CD14-positive monocyte (primary cell): ENCODE measurements at regions not wholly inside any gene's neighbourhood (a gene's known extent, or its start where the extent isn't known, plus 50 kb on each side); places are given as distances from the start of the nearest gene placed in this dataset.
"Not testable (repeated sequence)": the region's sequence is repeated elsewhere in the genome, so short reads cannot be mapped to it uniquely, and the experiment has no call there.

Experiments used
- DNase-seq, 3 donors: peaks; one replicate each; pipeline ENCODE4 v3.0.0-alpha.2; 2011 to 2022
- H2AFZ ChIP-seq: 2 replicates; pipeline ENCODE4 v1.6.0; 2012; ENCODE audit warnings: mild to moderate bottlenecking, low read depth, low read length, inconsistent platforms; ENCODE audit not compliant: insufficient read depth, poor library complexity, severe bottlenecking
- H3K27ac ChIP-seq, 2 donors: 1 replicate in 1 of 2; 2 replicates in 1 of 2; pipeline ENCODE4 v1.5.1; 2012 to 2013; ENCODE audit warnings: low read length in 2 of 2, control low read depth in 1 of 2, inconsistent platforms in 1 of 2, low read depth in 1 of 2, mild to moderate bottlenecking in 1 of 2
- H3K27me3 ChIP-seq, 2 donors: one replicate each; pipeline versions ENCODE4 v1.6.0 to v1.6.1; 2011 to 2013; ENCODE audit warnings: low read length in 2 of 2; ENCODE audit not compliant: control insufficient read depth in 2 of 2, insufficient read depth in 2 of 2
- H3K36me3 ChIP-seq, 2 donors: replicated peaks in 1 of 2; 1 replicate in 1 of 2; 2 replicates in 1 of 2; pipeline versions ENCODE4 v1.5.1 to v1.6.1; 2012 to 2013; ENCODE audit warnings: low read length in 2 of 2, control low read depth in 1 of 2, inconsistent platforms in 1 of 2, mild to moderate bottlenecking in 1 of 2; ENCODE audit not compliant: insufficient read depth in 2 of 2, control insufficient read depth in 1 of 2
- H3K4me1 ChIP-seq, 2 donors: 1 replicate in 1 of 2; 2 replicates in 1 of 2; pipeline versions ENCODE4 v1.5.1 to v1.6.1; 2012 to 2013; ENCODE audit warnings: low read length in 2 of 2, control low read depth in 1 of 2, inconsistent platforms in 1 of 2, mild to moderate bottlenecking in 1 of 2, moderate library complexity in 1 of 2; ENCODE audit not compliant: insufficient read depth in 2 of 2, control insufficient read depth in 1 of 2
- H3K4me2 ChIP-seq: replicated peaks from 2 replicates; pipeline ENCODE3; 2012; ENCODE audit warnings: low read length, moderate library complexity, mild to moderate bottlenecking; ENCODE audit not compliant: poor library complexity, severe bottlenecking; ENCODE audit errors: extremely low read depth
- H3K4me3 ChIP-seq, 3 experiments: fragments of 200-600 bp in 1 of 3; sonication (generic) in 1 of 3; replicated peaks in 1 of 3; 1 replicate in 2 of 3; 2 replicates in 1 of 3; pipeline ENCODE4 v1.5.1; 2011 to 2013; ENCODE audit warnings: low read length in 3 of 3, mild to moderate bottlenecking in 3 of 3, control low read depth in 2 of 3, low read depth in 2 of 3, inconsistent platforms in 1 of 3, moderate library complexity in 1 of 3
- H3K79me2 ChIP-seq: 2 replicates; pipeline ENCODE4 v1.6.0; 2012; ENCODE audit warnings: mild to moderate bottlenecking, control low read depth, inconsistent platforms, low read length, moderate library complexity; ENCODE audit not compliant: insufficient read depth
- H3K9ac ChIP-seq: 2 replicates; pipeline ENCODE4 v1.6.0; 2017; ENCODE audit warnings: low read length, mild to moderate bottlenecking; ENCODE audit not compliant: insufficient read depth, poor library complexity, severe bottlenecking
- H3K9me3 ChIP-seq, 2 donors: replicated peaks in 1 of 2; 1 replicate in 1 of 2; 2 replicates in 1 of 2; pipeline versions ENCODE4 v1.5.1 to v1.6.1; 2012 to 2013; ENCODE audit warnings: low read length in 2 of 2, control low read depth in 1 of 2; ENCODE audit not compliant: control insufficient read depth in 1 of 2, insufficient read depth in 1 of 2
- H4K20me1 ChIP-seq: 2 replicates; pipeline ENCODE4 v1.6.0; 2012; ENCODE audit warnings: mild to moderate bottlenecking, low read length, control low read depth, moderate library complexity; ENCODE audit not compliant: insufficient read depth
- H3K27ac Mint-ChIP-seq, 7 donors: one replicate each; pipeline ENCODE4 v1.8.0; 2020; ENCODE audit warnings: mild to moderate bottlenecking in 7 of 7, mixed read lengths in 7 of 7, moderate library complexity in 6 of 7, inconsistent platforms in 2 of 7
- H3K27me3 Mint-ChIP-seq, 3 donors: one replicate each; pipeline ENCODE4 v1.8.0; 2021 to 2022; ENCODE audit warnings: low read depth in 3 of 3, mild to moderate bottlenecking in 3 of 3, mixed read lengths in 3 of 3, moderate library complexity in 3 of 3, inconsistent platforms in 1 of 3
- H3K36me3 Mint-ChIP-seq, 2 donors: one replicate each; pipeline ENCODE4 v1.8.0; 2020; ENCODE audit warnings: mixed read lengths in 2 of 2, inconsistent platforms in 1 of 2, mild to moderate bottlenecking in 1 of 2
- H3K4me1 Mint-ChIP-seq: one replicate; pipeline ENCODE4 v1.8.0; 2020; ENCODE audit warnings: mild to moderate bottlenecking, mixed read lengths
- H3K4me3 Mint-ChIP-seq, 2 donors: one replicate each; pipeline ENCODE4 v1.8.0; 2020; ENCODE audit warnings: mild to moderate bottlenecking in 2 of 2, mixed read lengths in 2 of 2, moderate library complexity in 1 of 2
- H3K9me3 Mint-ChIP-seq, 7 donors: one replicate each; pipeline ENCODE4 v1.8.0; 2020 to 2022; ENCODE audit warnings: mixed read lengths in 7 of 7, mild to moderate bottlenecking in 6 of 7, moderate library complexity in 6 of 7, inconsistent platforms in 2 of 7
- CTCF ChIP-seq: fragments of 200-600 bp; IDR thresholded peaks from one replicate; pipeline ENCODE4 v1.8.0; 2022; ENCODE audit warnings: antibody characterized with exemption, mild to moderate bottlenecking
- WGBS: methylation state at CpG from one replicate; pipeline ENCODE4 v1.1.5; 2013; ENCODE audit warnings: missing lambda C conversion rate; ENCODE audit not compliant: insufficient coverage; 5-methylcytosine and 5-hydroxymethylcytosine counted together
- intact Hi-C, 2 donors: fragments of 100-400 bp; cut with micrococcal nuclease; formaldehyde crosslinking; loops; one replicate each; pipeline versions ENCODE4 v1.15.0 to v1.15.1; 2023

- H3K79me2 ChIP-seq: peaks cover 72% of the 10 kb centered on the region
- H3K4me1 ChIP-seq: peaks cover 3 to 29% of the 10 kb centered on the region in 2 donors
- 88% methylated on average over 4 of the region's 5 CpGs for WGBS
- DNase-seq: no peak
- intact Hi-C loops: loop anchor here in 1 of 2 donors (10.0 kb wide), 1 partner anchor 701 kb away; no protein-coding TSS in a partner anchor
- no peak overlapping the region for H3K4me2 ChIP-seq
- H3K4me3 ChIP-seq: no peak overlapping the region
- H3K9ac ChIP-seq: no peak overlapping the region
- peaks cover 0 to 11% of the 10 kb centered on the region in 2 donors for H3K36me3 ChIP-seq
- no peak for TF ChIP-seq CTCF
- Mint-ChIP-seq H3K27me3 (no peaks in the 10 kb centered on the region), H3K9me3 (no peaks in the 10 kb centered on the region), H3K27ac (no peak overlapping the region), H3K4me1 (peaks cover 36% of the 10 kb centered on the region), H3K4me3 (no peak overlapping the region), H3K36me3 (peaks cover 18% of the 10 kb centered on the region in 2 donors)
- H3K27ac ChIP-seq: peak overlapping the region in 1 of 2 donors; percentile 2
- no peaks in the 10 kb centered on the region for H3K9me3 ChIP-seq
- H3K27me3 ChIP-seq: no peaks in the 10 kb centered on the region
- H4K20me1 ChIP-seq: peaks cover 59% of the 10 kb centered on the region
- no peak overlapping the region for H2AFZ ChIP-seq
Measured at GRCh38 chr17:45573924-45574770, 83.6 kb upstream of the PLEKHM1 start.

- Histone ChIP-seq H3K27me3 (no peaks in the 10 kb centered on the region), H2AFZ (no peak overlapping the region), H3K27ac (peak overlapping the region in 1 of 2 donors; percentile 48), H3K9ac (no peak overlapping the region), H3K9me3 (no peaks in the 10 kb centered on the region), H3K4me3 (no peak overlapping the region), H3K79me2 (peaks cover 81% of the 10 kb centered on the region), H3K4me1 (peaks cover 3 to 29% of the 10 kb centered on the region in 2 donors), H4K20me1 (peaks cover 70% of the 10 kb centered on the region), H3K36me3 (peaks cover 0 to 22% of the 10 kb centered on the region in 2 donors), H3K4me2 (no peak overlapping the region)
- no peaks in the 10 kb centered on the region for H3K27me3 Mint-ChIP-seq
- H3K4me3 Mint-ChIP-seq: no peak overlapping the region
- no peak for TF ChIP-seq CTCF
- DNase-seq: no peak
- H3K36me3 Mint-ChIP-seq: peaks cover 18 to 19% of the 10 kb centered on the region in 2 donors
- intact Hi-C loops: loop anchor here in 1 of 2 donors (5.0 to 10.0 kb wide), 2 partner anchors 612 to 699 kb away; no protein-coding TSS in a partner anchor
- H3K4me1 Mint-ChIP-seq: peaks cover 40% of the 10 kb centered on the region
- H3K27ac Mint-ChIP-seq: peak overlapping the region in 4 of 7 donors; percentile 4 to 90 (median 18)
- no peaks in the 10 kb centered on the region for H3K9me3 Mint-ChIP-seq
- 80% methylated on average over 1 of the region's 1 CpG for WGBS
Measured at GRCh38 chr17:45575126-45575885, 84.8 kb upstream of the PLEKHM1 start.

GRCh38 chr17:45576527-45577307 lies 86.2 kb upstream of the PLEKHM1 start:
- 66% methylated on average over 8 of the region's 10 CpGs for WGBS
- not testable (repeated sequence) for H3K9ac ChIP-seq, H3K4me3 ChIP-seq, H3K27me3 Mint-ChIP-seq, H3K4me2 ChIP-seq, H3K9me3 Mint-ChIP-seq, H2AFZ ChIP-seq, H3K9me3 ChIP-seq, H3K4me3 Mint-ChIP-seq, H3K27me3 ChIP-seq, DNase-seq
- H3K4me1 Mint-ChIP-seq: peaks cover 43% of the 10 kb centered on the region
- Histone ChIP-seq H3K36me3 (peaks cover 0 to 35% of the 10 kb centered on the region in 2 donors), H3K27ac (peak overlapping the region in 1 of 2 donors; percentile 48), H4K20me1 (peaks cover 74% of the 10 kb centered on the region), H3K4me1 (peaks cover 3 to 29% of the 10 kb centered on the region in 2 donors), H3K79me2 (peaks cover 89% of the 10 kb centered on the region)
- intact Hi-C loops: loop anchor here in 1 of 2 donors (5.0 to 10.0 kb wide), 2 partner anchors 611 to 698 kb away; no protein-coding TSS in a partner anchor
- peak overlapping the region; percentile 59 to 90 (median 83) for H3K27ac Mint-ChIP-seq
- peaks cover 28% of the 10 kb centered on the region in 2 donors for H3K36me3 Mint-ChIP-seq
